ENCODE measurements at regions not wholly inside any gene's neighbourhood (a gene's known extent, or its start where the extent isn't known, plus 50 kb on each side); places are given as distances from the start of the nearest gene placed in this dataset.

GRCh38 chr14:42624980-42625761, 1018.5 kb downstream of the LRFN5 start:
- H3K4me1 ChIP-seq (ENCODE audit: control insufficient read depth, insufficient read depth, low read length): no peaks in the 10 kb centered on the region
- no peaks in the 10 kb centered on the region for H3K27me3 ChIP-seq (ENCODE audit: control insufficient read depth, insufficient read depth, low read length)
- in situ Hi-C loops (cut with HindIII; ENCODE audit: low pct_unique_long_range_greater_than_20kb, low sequenced_read_pairs) (no loop called here), intact Hi-C loops (cut with micrococcal nuclease; ENCODE audit: unreplicated experiment) (no loop called here)
- ATAC-seq: no peak
- no peaks in the 10 kb centered on the region for H3K36me3 ChIP-seq (ENCODE audit: control insufficient read depth, insufficient read depth, low read length)
- no peak overlapping the region for H3K4me3 ChIP-seq (ENCODE audit: low read depth in 2 of 2, low read length in 2 of 2)
- no peak for TF ChIP-seq SIN3A (IDR thresholded peaks at IDR 0.05; ENCODE audit: borderline replicate concordance, insufficient read depth, low read depth, low read length)
- TF ChIP-seq REST (IDR thresholded peaks at IDR 0.05; ENCODE audit: insufficient read depth in 1 of 2, low read depth in 2 of 2, low read length in 1 of 2): no peak
- no peak for TF ChIP-seq POLR2AphosphoS5 (IDR thresholded peaks at IDR 0.05; ENCODE audit: low read depth, low read length)
- no peak for TF ChIP-seq TCF7L2 (IDR thresholded peaks at IDR 0.05; ENCODE audit: low read depth, low read length)
- no TSS peak for BruUV-seq (replicated peaks)
- ChIA-PET POLR2A (no interaction called here), CTCF (no interaction called here)
- no peak overlapping the region for H3K27ac ChIP-seq (ENCODE audit: low read length)
- DNase-seq (ENCODE audit: low read depth, low spot score): no peak
- no peaks in the 10 kb centered on the region for H3K9me3 ChIP-seq (ENCODE audit: control insufficient read depth, insufficient read depth, low read depth, low read length)

- no peak for ATAC-seq
- intact Hi-C loops (cut with micrococcal nuclease; ENCODE audit: unreplicated experiment): no loop called here
Observed at GRCh38 chr14:42617005-42617404, 1010.3 kb downstream of the LRFN5 start.

More at GRCh38 chr14:42617005-42617404, 1010.3 kb downstream of the LRFN5 start:
- DNase-seq (ENCODE audit: low read depth, low spot score): no peak
- in situ Hi-C loops (cut with HindIII; ENCODE audit: low pct_unique_long_range_greater_than_20kb, low sequenced_read_pairs): no loop called here
- no peaks in the 10 kb centered on the region for H3K9me3 ChIP-seq (ENCODE audit: control insufficient read depth, insufficient read depth, low read depth, low read length)
- ChIA-PET CTCF (no interaction called here), POLR2A (no interaction called here)
- H3K27ac ChIP-seq (ENCODE audit: low read length): no peak overlapping the region
- TF ChIP-seq SIN3A (IDR thresholded peaks at IDR 0.05; ENCODE audit: borderline replicate concordance, insufficient read depth, low read depth, low read length) (no peak), REST (IDR thresholded peaks at IDR 0.05; ENCODE audit: insufficient read depth in 1 of 2, low read depth in 2 of 2, low read length in 1 of 2) (no peak), CTCF (IDR thresholded peaks at IDR 0.05) (no peak), TCF7L2 (IDR thresholded peaks at IDR 0.05; ENCODE audit: low read depth, low read length) (no peak), POLR2AphosphoS5 (IDR thresholded peaks at IDR 0.05; ENCODE audit: low read depth, low read length) (no peak)
- H3K4me1 ChIP-seq (ENCODE audit: control insufficient read depth, insufficient read depth, low read length): no peaks in the 10 kb centered on the region
- no TSS peak for BruUV-seq (replicated peaks)
- no peaks in the 10 kb centered on the region for H3K36me3 ChIP-seq (ENCODE audit: control insufficient read depth, insufficient read depth, low read length)
- H3K4me3 ChIP-seq (ENCODE audit: low read depth in 2 of 2, low read length in 2 of 2): no peak overlapping the region
- H3K27me3 ChIP-seq (ENCODE audit: control insufficient read depth, insufficient read depth, low read length): no peaks in the 10 kb centered on the region

Measured in Panc1 (cell line).